ENCODE measurements at regions not wholly inside any gene's neighbourhood (a gene's known extent, or its start where the extent isn't known, plus 50 kb on each side); places are given as distances from the start of the nearest gene placed in this dataset.

DNA sequence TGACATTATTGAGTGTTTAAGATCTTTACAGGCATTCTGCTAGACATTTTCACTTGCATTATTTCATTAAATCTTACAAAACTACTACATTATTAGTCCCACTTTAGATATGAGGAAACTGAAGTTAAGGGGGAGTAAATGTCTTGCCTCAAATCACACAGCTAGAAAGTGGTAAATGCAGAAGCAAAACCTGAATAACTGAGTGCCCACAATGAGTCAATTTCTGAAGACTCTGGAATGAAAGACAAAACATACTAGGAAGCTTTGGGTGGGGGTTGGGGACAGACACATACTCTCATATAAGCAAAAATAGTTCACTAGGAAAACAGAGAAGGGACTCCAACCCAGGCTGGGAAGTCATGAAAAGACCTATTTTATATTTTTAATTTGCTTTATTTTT is 214.4 kb upstream of the LRATD1 start:
- no peak for DNase-seq (ENCODE audit: low spot score)
- TF ChIP-seq, protein P1, sequence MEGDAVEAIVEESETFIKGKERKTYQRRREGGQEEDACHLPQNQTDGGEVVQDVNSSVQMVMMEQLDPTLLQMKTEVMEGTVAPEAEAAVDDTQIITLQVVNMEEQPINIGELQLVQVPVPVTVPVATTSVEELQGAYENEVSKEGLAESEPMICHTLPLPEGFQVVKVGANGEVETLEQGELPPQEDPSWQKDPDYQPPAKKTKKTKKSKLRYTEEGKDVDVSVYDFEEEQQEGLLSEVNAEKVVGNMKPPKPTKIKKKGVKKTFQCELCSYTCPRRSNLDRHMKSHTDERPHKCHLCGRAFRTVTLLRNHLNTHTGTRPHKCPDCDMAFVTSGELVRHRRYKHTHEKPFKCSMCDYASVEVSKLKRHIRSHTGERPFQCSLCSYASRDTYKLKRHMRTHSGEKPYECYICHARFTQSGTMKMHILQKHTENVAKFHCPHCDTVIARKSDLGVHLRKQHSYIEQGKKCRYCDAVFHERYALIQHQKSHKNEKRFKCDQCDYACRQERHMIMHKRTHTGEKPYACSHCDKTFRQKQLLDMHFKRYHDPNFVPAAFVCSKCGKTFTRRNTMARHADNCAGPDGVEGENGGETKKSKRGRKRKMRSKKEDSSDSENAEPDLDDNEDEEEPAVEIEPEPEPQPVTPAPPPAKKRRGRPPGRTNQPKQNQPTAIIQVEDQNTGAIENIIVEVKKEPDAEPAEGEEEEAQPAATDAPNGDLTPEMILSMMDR (IDR thresholded peaks at IDR 0.05; ENCODE audit: extremely low read depth, missing control alignments), result no peak

DNA sequence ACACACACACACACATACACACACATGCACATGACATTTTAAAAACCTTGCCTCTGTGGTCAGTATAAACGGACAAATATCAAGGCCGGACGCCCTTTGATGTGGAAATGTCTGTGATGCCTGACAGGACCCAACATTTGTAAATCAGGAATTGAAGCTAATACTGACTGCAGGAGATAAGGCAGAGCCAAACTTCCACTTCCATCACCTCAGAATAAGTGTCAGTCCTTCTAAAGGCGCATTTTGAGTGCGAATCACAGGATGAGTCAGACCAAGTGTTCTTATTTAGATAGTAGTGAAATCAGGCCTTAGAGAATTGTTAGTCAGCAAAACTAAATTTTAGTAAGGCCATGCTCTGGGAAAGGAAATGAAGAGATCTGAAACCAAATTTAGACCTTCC is 211.7 kb upstream of the LRATD1 start:
- DNase-seq (ENCODE audit: low spot score), result no peak
- TF ChIP-seq, protein P1 (IDR thresholded peaks at IDR 0.05; ENCODE audit: extremely low read depth, missing control alignments), result no peak

DNA sequence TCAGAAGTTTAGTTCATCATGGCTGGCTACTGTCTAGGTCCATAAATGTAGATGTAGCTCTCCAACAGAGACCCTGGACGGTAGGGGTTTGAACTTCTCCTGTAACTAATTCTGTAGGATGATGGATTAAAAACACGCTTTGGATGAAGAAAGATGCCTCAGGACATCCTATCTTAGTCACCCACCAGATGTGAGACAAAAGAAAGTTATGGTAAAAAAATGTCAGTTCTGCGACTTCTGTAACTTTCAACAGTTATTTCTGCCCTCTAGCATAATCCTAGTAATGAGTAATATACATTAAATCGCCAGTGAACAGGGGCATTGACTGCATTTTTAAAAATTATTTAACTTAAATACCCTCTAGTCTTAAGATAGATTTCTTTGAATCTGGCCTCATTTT is 210.1 kb upstream of the LRATD1 start:
- TF ChIP-seq, protein P1 (IDR thresholded peaks at IDR 0.05; ENCODE audit: extremely low read depth, missing control alignments), result no peak
- DNase-seq (ENCODE audit: low spot score), result no peak

DNA sequence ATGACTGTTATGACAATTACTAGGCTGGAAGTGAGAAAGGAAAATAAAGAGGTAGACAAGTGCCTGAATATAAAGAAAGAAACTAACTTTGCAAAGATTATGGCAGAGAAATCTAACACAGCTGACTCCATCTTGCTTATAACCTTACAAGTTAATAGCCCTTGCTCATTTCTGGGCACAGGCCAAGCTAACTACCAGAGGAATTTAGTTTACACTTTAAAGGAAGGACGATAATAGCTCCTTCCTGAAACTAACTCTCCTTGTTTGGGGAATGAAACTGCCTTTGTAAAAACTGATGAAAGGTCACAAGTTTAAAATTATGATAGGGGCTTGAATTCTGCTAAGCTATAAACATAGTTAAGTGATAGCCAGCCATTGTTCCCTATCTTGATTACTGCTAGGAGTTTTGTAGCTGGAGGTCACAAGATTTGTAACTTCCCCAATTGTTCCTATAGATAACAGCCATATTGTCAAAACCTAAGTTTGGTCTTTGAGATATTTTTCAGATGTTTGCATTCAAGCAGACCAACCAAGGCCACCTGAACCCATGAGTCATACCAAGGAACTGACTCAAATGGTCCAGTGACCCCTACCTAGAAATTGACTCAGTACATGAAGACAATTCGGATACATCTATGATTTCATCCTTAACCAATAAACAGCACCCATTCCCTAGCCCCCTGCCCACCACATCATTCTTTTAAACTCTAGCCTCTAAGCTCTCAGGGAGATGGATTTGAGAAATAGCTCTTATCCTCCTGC is 209.2 kb upstream of the LRATD1 start:
- no peak for DNase-seq (ENCODE audit: low spot score)
- TF ChIP-seq, protein P1 (IDR thresholded peaks at IDR 0.05; ENCODE audit: extremely low read depth, missing control alignments), result no peak

DNA sequence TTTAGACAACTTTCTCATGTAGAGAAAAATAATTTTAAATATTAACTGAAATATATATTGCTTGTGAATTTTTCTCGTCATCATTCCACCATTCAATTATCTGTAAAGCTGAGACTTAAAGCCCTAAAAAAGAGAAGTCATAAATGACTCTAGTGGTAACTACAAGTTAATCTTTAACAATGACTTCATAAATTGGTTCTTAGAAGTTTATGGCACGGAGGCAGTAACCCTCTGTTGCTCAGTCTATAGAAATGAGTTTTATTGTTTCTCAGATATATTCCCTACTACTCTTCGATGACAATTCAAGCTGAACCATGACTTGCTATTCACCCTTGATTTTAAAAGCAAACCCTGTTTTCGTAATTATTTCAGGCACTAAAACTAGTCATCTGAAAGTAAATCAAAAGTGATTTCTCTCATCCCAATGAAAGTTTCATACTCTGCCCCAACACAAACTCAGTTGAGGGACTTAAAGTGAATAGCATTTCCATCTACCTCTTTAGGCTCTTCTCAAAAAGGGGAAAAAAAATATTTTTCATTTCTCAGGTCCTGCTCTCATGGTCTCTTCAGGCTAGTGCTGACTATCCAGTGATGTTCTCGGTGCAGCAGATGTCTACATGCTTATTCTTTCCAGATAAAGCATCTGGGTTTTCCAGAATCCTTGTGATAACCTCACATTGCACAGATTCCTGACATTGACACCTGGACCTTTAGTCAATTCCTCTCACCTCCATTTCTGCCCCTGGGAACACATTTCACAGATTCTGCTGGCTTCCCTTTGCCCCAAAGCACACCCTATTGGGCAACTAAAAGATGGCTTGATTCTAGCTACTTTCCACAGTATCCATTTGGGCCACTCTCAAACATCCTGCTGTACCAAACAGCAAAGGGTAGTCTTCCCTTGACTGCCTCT is 207.8 kb upstream of the LRATD1 start:
- DNase-seq (ENCODE audit: low spot score), result peak; percentile 9
- TF ChIP-seq, protein P1 (IDR thresholded peaks at IDR 0.05; ENCODE audit: extremely low read depth, missing control alignments), result no peak

DNA sequence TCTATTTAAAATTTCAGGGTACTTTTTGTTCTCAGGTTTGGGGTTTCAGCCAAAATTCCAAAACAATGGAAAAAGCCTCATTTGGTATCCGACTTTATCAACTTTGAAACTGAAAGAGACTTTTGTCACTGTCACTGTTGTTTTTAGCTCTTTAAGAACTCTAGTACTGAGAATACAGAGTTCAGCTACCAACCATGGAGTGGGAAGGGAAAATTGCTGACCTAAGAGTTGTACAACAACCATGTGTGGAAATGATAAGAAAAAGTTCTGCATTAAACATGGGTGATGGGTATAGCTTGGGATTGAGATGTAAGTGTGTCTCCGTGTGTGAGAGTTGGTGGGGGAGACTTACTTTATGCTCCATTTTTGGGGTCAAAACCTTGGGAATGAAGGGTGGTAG is 206.6 kb upstream of the LRATD1 start:
- TF ChIP-seq, protein P1 (IDR thresholded peaks at IDR 0.05; ENCODE audit: extremely low read depth, missing control alignments), result no peak
- DNase-seq (ENCODE audit: low spot score), result no peak

DNA sequence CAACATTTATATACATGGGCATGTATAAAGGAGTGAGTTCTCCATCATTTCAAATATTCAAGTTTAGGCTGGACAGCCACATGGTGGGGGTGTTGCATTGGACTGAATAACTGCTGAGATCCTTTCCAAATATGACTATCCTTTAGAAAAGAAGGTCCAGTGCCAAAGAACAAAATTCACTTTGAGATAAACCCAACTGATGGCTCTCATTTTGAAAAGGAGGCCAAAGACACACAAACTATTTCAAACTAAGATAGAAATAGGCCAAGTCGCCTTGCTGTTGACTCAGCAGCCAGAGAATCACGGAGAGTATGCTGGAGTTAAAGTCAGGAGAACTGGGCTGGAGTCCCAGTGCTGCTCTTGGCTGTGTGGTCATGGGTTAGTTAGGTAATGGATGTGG is 204.5 kb upstream of the LRATD1 start:
- DNase-seq (ENCODE audit: low spot score), result no peak
- TF ChIP-seq, protein P1 (IDR thresholded peaks at IDR 0.05; ENCODE audit: extremely low read depth, missing control alignments), result no peak

Measured in GM20000 (cell line).